ENCODE measurements at regions not wholly inside any gene's neighbourhood (a gene's known extent, or its start where the extent isn't known, plus 50 kb on each side); places are given as distances from the start of the nearest gene placed in this dataset.

DNA sequence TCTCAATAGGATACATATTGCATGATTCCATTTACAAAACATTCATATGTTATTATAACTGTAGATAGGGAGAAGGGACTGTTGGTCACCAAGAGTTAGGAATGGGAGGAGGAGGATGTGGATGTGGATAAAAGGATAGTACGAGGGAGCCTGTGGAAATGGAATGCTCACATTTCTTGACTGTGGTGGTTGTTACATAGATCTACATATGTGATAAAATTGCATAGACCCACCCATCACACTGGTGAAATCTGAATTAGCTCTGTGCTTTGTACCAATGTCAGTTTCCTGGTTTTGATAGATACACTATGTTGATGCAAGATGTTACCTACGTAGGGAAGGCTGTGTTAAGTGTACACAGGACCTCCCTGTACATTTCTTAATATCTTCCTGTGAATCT, 233.5 kb upstream of the MTPN start:
- TF ChIP-seq, protein P1, sequence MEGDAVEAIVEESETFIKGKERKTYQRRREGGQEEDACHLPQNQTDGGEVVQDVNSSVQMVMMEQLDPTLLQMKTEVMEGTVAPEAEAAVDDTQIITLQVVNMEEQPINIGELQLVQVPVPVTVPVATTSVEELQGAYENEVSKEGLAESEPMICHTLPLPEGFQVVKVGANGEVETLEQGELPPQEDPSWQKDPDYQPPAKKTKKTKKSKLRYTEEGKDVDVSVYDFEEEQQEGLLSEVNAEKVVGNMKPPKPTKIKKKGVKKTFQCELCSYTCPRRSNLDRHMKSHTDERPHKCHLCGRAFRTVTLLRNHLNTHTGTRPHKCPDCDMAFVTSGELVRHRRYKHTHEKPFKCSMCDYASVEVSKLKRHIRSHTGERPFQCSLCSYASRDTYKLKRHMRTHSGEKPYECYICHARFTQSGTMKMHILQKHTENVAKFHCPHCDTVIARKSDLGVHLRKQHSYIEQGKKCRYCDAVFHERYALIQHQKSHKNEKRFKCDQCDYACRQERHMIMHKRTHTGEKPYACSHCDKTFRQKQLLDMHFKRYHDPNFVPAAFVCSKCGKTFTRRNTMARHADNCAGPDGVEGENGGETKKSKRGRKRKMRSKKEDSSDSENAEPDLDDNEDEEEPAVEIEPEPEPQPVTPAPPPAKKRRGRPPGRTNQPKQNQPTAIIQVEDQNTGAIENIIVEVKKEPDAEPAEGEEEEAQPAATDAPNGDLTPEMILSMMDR (IDR thresholded peaks at IDR 0.05) = no peak
- TF ChIP-seq, protein P2, sequence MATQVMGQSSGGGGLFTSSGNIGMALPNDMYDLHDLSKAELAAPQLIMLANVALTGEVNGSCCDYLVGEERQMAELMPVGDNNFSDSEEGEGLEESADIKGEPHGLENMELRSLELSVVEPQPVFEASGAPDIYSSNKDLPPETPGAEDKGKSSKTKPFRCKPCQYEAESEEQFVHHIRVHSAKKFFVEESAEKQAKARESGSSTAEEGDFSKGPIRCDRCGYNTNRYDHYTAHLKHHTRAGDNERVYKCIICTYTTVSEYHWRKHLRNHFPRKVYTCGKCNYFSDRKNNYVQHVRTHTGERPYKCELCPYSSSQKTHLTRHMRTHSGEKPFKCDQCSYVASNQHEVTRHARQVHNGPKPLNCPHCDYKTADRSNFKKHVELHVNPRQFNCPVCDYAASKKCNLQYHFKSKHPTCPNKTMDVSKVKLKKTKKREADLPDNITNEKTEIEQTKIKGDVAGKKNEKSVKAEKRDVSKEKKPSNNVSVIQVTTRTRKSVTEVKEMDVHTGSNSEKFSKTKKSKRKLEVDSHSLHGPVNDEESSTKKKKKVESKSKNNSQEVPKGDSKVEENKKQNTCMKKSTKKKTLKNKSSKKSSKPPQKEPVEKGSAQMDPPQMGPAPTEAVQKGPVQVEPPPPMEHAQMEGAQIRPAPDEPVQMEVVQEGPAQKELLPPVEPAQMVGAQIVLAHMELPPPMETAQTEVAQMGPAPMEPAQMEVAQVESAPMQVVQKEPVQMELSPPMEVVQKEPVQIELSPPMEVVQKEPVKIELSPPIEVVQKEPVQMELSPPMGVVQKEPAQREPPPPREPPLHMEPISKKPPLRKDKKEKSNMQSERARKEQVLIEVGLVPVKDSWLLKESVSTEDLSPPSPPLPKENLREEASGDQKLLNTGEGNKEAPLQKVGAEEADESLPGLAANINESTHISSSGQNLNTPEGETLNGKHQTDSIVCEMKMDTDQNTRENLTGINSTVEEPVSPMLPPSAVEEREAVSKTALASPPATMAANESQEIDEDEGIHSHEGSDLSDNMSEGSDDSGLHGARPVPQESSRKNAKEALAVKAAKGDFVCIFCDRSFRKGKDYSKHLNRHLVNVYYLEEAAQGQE (IDR thresholded peaks at IDR 0.05; ENCODE audit: insufficient read depth in 1 of 2, low read depth in 2 of 2, low read length in 1 of 2) = no peak
- TF ChIP-seq POLR2AphosphoS5 (IDR thresholded peaks at IDR 0.05; ENCODE audit: low read depth, low read length) = no peak

Measured in Panc1 (cell line).